ENCODE measurements at regions not wholly inside any gene's neighbourhood (a gene's known extent, or its start where the extent isn't known, plus 50 kb on each side); places are given as distances from the start of the nearest gene placed in this dataset.

- DNase-seq = no peak
- H3K9me3 Mint-ChIP-seq = peaks cover 2% of the 10 kb centered on the region
- no peaks in the 10 kb centered on the region for H3K27me3 Mint-ChIP-seq
- no peaks in the 10 kb centered on the region for H3K4me1 Mint-ChIP-seq (ENCODE audit: low read depth)
- no peak overlapping the region for H3K4me3 Mint-ChIP-seq
- POLR2A ChIA-PET = no interaction called here
- ATAC-seq = no peak
- no peak overlapping the region for H3K27ac Mint-ChIP-seq
- TF ChIP-seq, protein P1, sequence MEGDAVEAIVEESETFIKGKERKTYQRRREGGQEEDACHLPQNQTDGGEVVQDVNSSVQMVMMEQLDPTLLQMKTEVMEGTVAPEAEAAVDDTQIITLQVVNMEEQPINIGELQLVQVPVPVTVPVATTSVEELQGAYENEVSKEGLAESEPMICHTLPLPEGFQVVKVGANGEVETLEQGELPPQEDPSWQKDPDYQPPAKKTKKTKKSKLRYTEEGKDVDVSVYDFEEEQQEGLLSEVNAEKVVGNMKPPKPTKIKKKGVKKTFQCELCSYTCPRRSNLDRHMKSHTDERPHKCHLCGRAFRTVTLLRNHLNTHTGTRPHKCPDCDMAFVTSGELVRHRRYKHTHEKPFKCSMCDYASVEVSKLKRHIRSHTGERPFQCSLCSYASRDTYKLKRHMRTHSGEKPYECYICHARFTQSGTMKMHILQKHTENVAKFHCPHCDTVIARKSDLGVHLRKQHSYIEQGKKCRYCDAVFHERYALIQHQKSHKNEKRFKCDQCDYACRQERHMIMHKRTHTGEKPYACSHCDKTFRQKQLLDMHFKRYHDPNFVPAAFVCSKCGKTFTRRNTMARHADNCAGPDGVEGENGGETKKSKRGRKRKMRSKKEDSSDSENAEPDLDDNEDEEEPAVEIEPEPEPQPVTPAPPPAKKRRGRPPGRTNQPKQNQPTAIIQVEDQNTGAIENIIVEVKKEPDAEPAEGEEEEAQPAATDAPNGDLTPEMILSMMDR (IDR thresholded peaks at IDR 0.05) = no peak
- intact Hi-C loops (cut with micrococcal nuclease) = no loop called here
- no peaks in the 10 kb centered on the region for H3K36me3 Mint-ChIP-seq (ENCODE audit: low read depth)
- CTCF ChIA-PET = no interaction called here
Measured at GRCh38 chr6:51271615-51272014, 452.9 kb downstream of the TFAP2B start.

DNA sequence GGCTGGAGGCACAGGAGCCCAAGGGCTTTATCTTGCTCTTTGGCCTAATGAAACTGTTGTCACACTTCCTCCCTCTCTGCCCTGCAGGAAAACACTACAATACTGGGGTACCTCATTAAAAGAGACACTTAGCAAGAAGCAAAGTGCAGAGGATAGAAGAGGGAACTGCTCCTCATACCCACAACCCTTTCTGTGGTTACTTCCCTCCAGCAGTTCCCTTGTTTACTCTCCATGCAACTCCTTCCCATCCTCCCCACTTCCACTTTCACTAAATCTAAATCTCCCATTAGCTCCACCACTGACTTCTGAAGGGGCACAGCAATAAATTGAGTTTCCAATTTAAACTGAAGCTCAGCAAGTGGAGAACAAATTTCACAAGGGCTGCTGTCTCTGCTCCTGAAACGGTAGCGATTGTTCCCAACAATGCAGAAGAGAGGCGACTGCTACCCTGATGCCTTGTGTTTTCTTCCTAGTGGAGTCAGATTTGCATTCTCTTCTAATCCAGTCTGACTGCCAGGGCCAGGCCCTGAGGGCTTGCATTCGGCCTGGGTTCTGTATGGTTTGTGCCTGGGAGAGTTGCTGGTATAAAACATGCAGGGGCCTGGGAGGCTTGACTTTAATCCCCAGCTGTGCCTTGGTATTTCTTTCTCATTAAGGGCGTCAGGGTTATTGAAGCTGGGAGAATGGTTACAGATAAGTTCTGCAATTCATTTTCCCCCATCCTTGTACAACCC is 454.7 kb downstream of the TFAP2B start:
- TF ChIP-seq, protein P1 (IDR thresholded peaks at IDR 0.05) = no peak
- Mint-ChIP-seq H3K27ac (no peak overlapping the region), H3K4me3 (no peak overlapping the region), H3K27me3 (no peaks in the 10 kb centered on the region), H3K4me1 (ENCODE audit: low read depth) (no peaks in the 10 kb centered on the region), H3K9me3 (peaks cover 2% of the 10 kb centered on the region), H3K36me3 (ENCODE audit: low read depth) (no peaks in the 10 kb centered on the region)
- intact Hi-C loops (cut with micrococcal nuclease) = no loop called here
- no peak for ATAC-seq
- ChIA-PET CTCF (no interaction called here), POLR2A (no interaction called here)
- no peak for DNase-seq

DNA sequence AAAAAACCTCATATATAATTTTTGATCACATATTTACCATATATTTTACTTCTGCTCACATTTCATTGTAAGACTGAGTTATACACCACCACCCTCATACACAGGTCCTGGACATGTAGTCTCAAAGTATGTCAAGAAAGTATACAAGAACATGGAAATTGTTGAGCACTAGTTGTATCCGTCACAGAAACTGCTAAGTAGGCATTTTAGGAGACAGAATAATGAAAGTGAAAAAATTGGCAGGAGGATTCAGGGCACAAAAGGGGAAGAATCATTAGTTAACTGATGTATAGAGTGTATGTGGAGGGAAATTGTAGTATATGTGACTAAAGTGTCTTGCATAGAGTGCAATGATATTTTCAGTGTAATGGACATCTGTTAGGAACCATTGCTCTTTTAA is 458.8 kb downstream of the TFAP2B start:
- POLR2A ChIA-PET = no interaction called here
- no peak for ATAC-seq
- intact Hi-C loops (cut with micrococcal nuclease) = no loop called here

DNA sequence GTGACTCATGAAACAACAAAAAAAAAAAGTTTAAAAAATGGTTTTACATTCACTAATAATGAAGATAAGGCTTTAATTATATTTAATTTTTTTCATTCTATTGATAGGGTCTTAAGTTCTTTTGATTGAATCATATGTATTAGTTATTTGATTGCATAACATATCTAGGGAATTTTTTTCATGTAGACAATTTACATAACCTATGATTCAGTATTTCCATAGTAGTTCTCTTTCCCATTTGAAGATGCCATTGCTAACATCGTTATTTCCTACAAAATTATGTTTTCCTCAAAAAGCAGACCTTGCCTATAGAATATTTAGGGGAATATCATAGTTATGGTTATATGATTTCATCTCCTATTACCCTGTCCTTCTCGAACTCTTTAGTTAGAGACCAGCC is 463.4 kb downstream of the TFAP2B start:
- H3K27me3 Mint-ChIP-seq = no peaks in the 10 kb centered on the region
- intact Hi-C loops (cut with micrococcal nuclease) = no loop called here
- ATAC-seq (no peak), DNase-seq (no peak)
- H3K4me1 Mint-ChIP-seq (ENCODE audit: low read depth) = no peaks in the 10 kb centered on the region
- H3K9me3 Mint-ChIP-seq = peaks cover 2% of the 10 kb centered on the region
- ChIA-PET CTCF (no interaction called here), POLR2A (no interaction called here)
- H3K36me3 Mint-ChIP-seq (ENCODE audit: low read depth) = no peaks in the 10 kb centered on the region
- TF ChIP-seq, protein P1 (IDR thresholded peaks at IDR 0.05) = no peak
- H3K4me3 Mint-ChIP-seq = no peak overlapping the region
- H3K27ac Mint-ChIP-seq = no peak overlapping the region

More for the DNA sequence above, 458.8 kb downstream of the TFAP2B start:
- CTCF ChIA-PET = no interaction called here
- no peak for DNase-seq
- H3K36me3 Mint-ChIP-seq (ENCODE audit: low read depth) = no peaks in the 10 kb centered on the region
- TF ChIP-seq, protein P1 (IDR thresholded peaks at IDR 0.05) = no peak
- H3K27ac Mint-ChIP-seq = no peak overlapping the region
- H3K4me1 Mint-ChIP-seq (ENCODE audit: low read depth) = no peaks in the 10 kb centered on the region
- H3K4me3 Mint-ChIP-seq = no peak overlapping the region
- no peaks in the 10 kb centered on the region for H3K9me3 Mint-ChIP-seq
- no peaks in the 10 kb centered on the region for H3K27me3 Mint-ChIP-seq

DNA sequence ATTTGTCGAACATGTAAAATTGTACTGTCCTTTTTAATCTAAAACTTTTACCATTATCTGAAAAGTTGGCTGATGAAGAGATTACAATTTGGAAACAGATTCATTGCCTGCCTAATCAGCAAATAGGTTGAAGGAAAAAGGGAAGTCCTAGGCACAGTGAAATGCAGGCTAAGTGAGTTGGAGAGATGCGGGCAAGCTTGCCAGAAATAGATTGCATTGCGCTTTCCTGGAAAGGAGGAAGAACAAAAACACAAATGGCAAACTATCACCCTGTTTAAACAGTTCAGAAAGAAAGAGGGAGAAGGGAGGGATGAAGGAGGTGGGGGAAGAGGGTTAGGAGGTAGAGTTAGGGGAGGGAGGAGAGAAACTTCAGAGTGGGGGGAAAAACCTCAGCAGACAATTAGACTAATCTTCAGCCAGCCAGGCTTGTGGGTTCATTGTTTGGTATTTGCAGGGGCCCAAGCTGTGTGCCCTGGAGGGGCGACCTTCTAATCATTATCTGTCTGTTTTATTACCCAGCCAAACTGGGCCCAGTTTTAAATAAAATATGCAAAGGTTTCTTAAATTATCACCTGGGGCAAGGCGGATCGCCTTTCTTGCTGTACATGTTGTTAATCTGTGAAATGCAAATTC is 465.2 kb downstream of the TFAP2B start:
- H3K36me3 Mint-ChIP-seq (ENCODE audit: low read depth) = no peaks in the 10 kb centered on the region
- peaks cover 2% of the 10 kb centered on the region for H3K9me3 Mint-ChIP-seq
- H3K27ac Mint-ChIP-seq = no peak overlapping the region
- TF ChIP-seq, protein P1 (IDR thresholded peaks at IDR 0.05) = no peak
- H3K4me3 Mint-ChIP-seq = no peak overlapping the region
- POLR2A ChIA-PET = no interaction called here
- ATAC-seq (no peak), DNase-seq (no peak)
- no peaks in the 10 kb centered on the region for H3K27me3 Mint-ChIP-seq
- intact Hi-C loops (cut with micrococcal nuclease) = no loop called here
- no peaks in the 10 kb centered on the region for H3K4me1 Mint-ChIP-seq (ENCODE audit: low read depth)
- CTCF ChIA-PET = no interaction called here
